ENCODE measurements at regions not wholly inside any gene's neighbourhood (a gene's known extent, or its start where the extent isn't known, plus 50 kb on each side); places are given as distances from the start of the nearest gene placed in this dataset.

GRCh38 chr13:74675182-74675581, 541.0 kb upstream of the KLF12 start:
- Histone ChIP-seq H3K4me3 (no peak overlapping the region), H3K27ac (no peak overlapping the region), H3K27me3 (no peaks in the 10 kb centered on the region), H3K36me3 (no peaks in the 10 kb centered on the region), H3K4me1 (no peaks in the 10 kb centered on the region), H3K9me3 (no peaks in the 10 kb centered on the region)
- intact Hi-C loops (cut with DNase I), result no loop called here
- ATAC-seq (no peak), DNase-seq (no peak)
- 51% methylated on average over 5 of the region's 5 CpGs for WGBS (ENCODE audit: insufficient coverage, low coverage, low lambda C conversion rate, missing lambda C conversion rate)
- TF ChIP-seq POLR2A (IDR thresholded peaks at IDR 0.05) (no peak), CTCF (IDR thresholded peaks at IDR 0.05) (no peak)

GRCh38 chr13:74674720-74675119, 540.5 kb upstream of the KLF12 start:
- Histone ChIP-seq H3K27me3 (no peaks in the 10 kb centered on the region), H3K4me1 (no peaks in the 10 kb centered on the region), H3K9me3 (no peaks in the 10 kb centered on the region), H3K4me3 (no peak overlapping the region), H3K27ac (no peak overlapping the region), H3K36me3 (no peaks in the 10 kb centered on the region)
- WGBS (ENCODE audit: insufficient coverage, low coverage, low lambda C conversion rate, missing lambda C conversion rate), result 44% methylated on average over 1 of the region's 1 CpG
- TF ChIP-seq CTCF (IDR thresholded peaks at IDR 0.05) (no peak), POLR2A (IDR thresholded peaks at IDR 0.05) (no peak)
- intact Hi-C loops (cut with DNase I), result no loop called here
- DNase-seq (no peak), ATAC-seq (no peak)

- no peaks in the 10 kb centered on the region for H3K27me3 ChIP-seq
- no peak overlapping the region for H3K4me3 ChIP-seq
- DNase-seq, result no peak
- no peak for TF ChIP-seq POLR2A (IDR thresholded peaks at IDR 0.05)
- TF ChIP-seq CTCF (IDR thresholded peaks at IDR 0.05), result no peak
- intact Hi-C loops (cut with DNase I), result no loop called here
- ATAC-seq, result no peak
- no peak overlapping the region for H3K27ac ChIP-seq
- no peaks in the 10 kb centered on the region for H3K9me3 ChIP-seq
- H3K36me3 ChIP-seq, result no peaks in the 10 kb centered on the region
- no peaks in the 10 kb centered on the region for H3K4me1 ChIP-seq
These were observed 534.9 kb upstream of the KLF12 start for GRCh38 chr13:74669149-74669548.

- no peak for TF ChIP-seq POLR2A (IDR thresholded peaks at IDR 0.05)
- Histone ChIP-seq H3K4me3 (no peak overlapping the region), H3K4me1 (no peaks in the 10 kb centered on the region), H3K36me3 (no peaks in the 10 kb centered on the region), H3K27ac (no peak overlapping the region), H3K27me3 (no peaks in the 10 kb centered on the region), H3K9me3 (no peaks in the 10 kb centered on the region)
- WGBS (ENCODE audit: insufficient coverage, low coverage, low lambda C conversion rate, missing lambda C conversion rate), result 59% methylated on average over 3 of the region's 3 CpGs
- no peak for ATAC-seq
- intact Hi-C loops (cut with DNase I), result no loop called here
- DNase-seq, result no peak
These were observed 533.5 kb upstream of the KLF12 start for GRCh38 chr13:74667656-74668203.

GRCh38 chr13:74662905-74663304, 528.7 kb upstream of the KLF12 start:
- DNase-seq, result no peak
- no peaks in the 10 kb centered on the region for H3K27me3 ChIP-seq
- 45% methylated on average over 2 of the region's 2 CpGs for WGBS (ENCODE audit: insufficient coverage, low coverage, low lambda C conversion rate, missing lambda C conversion rate)
- no peaks in the 10 kb centered on the region for H3K4me1 ChIP-seq
- H3K36me3 ChIP-seq, result no peaks in the 10 kb centered on the region
- H3K4me3 ChIP-seq, result no peak overlapping the region
- ATAC-seq, result no peak
- no peak for TF ChIP-seq CTCF (IDR thresholded peaks at IDR 0.05)
- H3K27ac ChIP-seq, result no peak overlapping the region
- no peaks in the 10 kb centered on the region for H3K9me3 ChIP-seq
- intact Hi-C loops (cut with DNase I), result no loop called here
